ENCODE measurements at regions not wholly inside any gene's neighbourhood (a gene's known extent, or its start where the extent isn't known, plus 50 kb on each side); places are given as distances from the start of the nearest gene placed in this dataset.

- no peak for TF ChIP-seq MTA3 (IDR thresholded peaks at IDR 0.05; ENCODE audit: borderline replicate concordance)
- TF ChIP-seq PTBP1 (IDR thresholded peaks at IDR 0.05; ENCODE audit: low read depth, low read length) = no peak
- no peak for TF ChIP-seq ZNF121 (CRISPR knock-in tag; conservative IDR thresholded peaks at IDR 0.05)
- TF ChIP-seq CTCF (IDR thresholded peaks at IDR 0.05 in 2 of 3, conservative IDR thresholded peaks at IDR 0.05 in 1 of 3; ENCODE audit: insufficient read depth in 2 of 3, low read depth in 1 of 3, low read length in 3 of 3) = no peak
- no peak for TF ChIP-seq ZNF274 (IDR thresholded peaks at IDR 0.05; ENCODE audit: borderline replicate concordance, low read depth, low read length)
- TF ChIP-seq MAZ (CRISPR knock-in tag; conservative IDR thresholded peaks at IDR 0.05 in 1 of 2, IDR thresholded peaks at IDR 0.05 in 1 of 2) = no peak
- no peak for TF ChIP-seq ZNF174 (CRISPR knock-in tag; IDR thresholded peaks at IDR 0.05)
- no peak for TF ChIP-seq CBX5 (IDR thresholded peaks at IDR 0.05; ENCODE audit: borderline replicate concordance, low read depth)
- no peak for TF ChIP-seq MAFF (IDR thresholded peaks at IDR 0.05; ENCODE audit: low read length)
- TF ChIP-seq ZBTB7A (IDR thresholded peaks at IDR 0.05; ENCODE audit: borderline replicate concordance, control insufficient read depth, low read depth, low read length) = no peak
- no peak for TF ChIP-seq ETS2 (tag; IDR thresholded peaks at IDR 0.05; ENCODE audit: borderline replicate concordance, poor library complexity, severe bottlenecking)
- TF ChIP-seq THRAP3 (IDR thresholded peaks at IDR 0.05; ENCODE audit: borderline replicate concordance) = no peak
- no peak for TF ChIP-seq POLR2AphosphoS5 (IDR thresholded peaks at IDR 0.05; ENCODE audit: control insufficient read depth, insufficient read depth, low read depth, low read length)
These were observed 106.9 kb upstream of the SGK1 start for GRCh38 chr6:134424798-134425170.
